ENCODE measurements at regions not wholly inside any gene's neighbourhood (a gene's known extent, or its start where the extent isn't known, plus 50 kb on each side); places are given as distances from the start of the nearest gene placed in this dataset.
"Not testable (repeated sequence)": the region's sequence is repeated elsewhere in the genome, so short reads cannot be mapped to it uniquely, and the experiment has no call there.

DNA sequence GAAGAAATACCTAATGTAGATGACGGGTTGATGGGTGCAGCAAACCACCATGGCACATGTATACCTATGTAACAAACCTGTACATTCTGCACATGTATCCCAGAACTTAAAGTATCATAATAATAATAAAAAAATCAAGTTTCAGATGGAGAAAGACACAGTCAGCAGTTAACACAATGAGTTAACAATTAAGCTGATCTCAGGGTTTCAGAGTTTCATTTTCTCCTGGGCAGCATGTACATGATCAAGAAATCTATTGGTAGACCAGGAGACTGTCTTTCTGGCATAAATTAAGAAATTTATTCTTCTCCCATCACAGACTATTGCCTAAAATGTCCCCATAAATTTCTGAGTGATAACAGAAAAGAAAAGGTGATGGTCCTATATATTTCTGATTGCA is 155.3 kb downstream of the RAD51AP2 start:
- no peak for DNase-seq
- Histone ChIP-seq H3K4me3 (no peak overlapping the region), H3K27me3 (no peaks in the 10 kb centered on the region), H3K9me3 (no peaks in the 10 kb centered on the region), H3K4me1 (no peaks in the 10 kb centered on the region), H3K36me3 (no peaks in the 10 kb centered on the region), H3K27ac (no peak overlapping the region)
- no peak for TF ChIP-seq POLR2A (IDR thresholded peaks at IDR 0.05)
- TF ChIP-seq, protein P1, sequence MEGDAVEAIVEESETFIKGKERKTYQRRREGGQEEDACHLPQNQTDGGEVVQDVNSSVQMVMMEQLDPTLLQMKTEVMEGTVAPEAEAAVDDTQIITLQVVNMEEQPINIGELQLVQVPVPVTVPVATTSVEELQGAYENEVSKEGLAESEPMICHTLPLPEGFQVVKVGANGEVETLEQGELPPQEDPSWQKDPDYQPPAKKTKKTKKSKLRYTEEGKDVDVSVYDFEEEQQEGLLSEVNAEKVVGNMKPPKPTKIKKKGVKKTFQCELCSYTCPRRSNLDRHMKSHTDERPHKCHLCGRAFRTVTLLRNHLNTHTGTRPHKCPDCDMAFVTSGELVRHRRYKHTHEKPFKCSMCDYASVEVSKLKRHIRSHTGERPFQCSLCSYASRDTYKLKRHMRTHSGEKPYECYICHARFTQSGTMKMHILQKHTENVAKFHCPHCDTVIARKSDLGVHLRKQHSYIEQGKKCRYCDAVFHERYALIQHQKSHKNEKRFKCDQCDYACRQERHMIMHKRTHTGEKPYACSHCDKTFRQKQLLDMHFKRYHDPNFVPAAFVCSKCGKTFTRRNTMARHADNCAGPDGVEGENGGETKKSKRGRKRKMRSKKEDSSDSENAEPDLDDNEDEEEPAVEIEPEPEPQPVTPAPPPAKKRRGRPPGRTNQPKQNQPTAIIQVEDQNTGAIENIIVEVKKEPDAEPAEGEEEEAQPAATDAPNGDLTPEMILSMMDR (IDR thresholded peaks at IDR 0.05), result no peak

DNA sequence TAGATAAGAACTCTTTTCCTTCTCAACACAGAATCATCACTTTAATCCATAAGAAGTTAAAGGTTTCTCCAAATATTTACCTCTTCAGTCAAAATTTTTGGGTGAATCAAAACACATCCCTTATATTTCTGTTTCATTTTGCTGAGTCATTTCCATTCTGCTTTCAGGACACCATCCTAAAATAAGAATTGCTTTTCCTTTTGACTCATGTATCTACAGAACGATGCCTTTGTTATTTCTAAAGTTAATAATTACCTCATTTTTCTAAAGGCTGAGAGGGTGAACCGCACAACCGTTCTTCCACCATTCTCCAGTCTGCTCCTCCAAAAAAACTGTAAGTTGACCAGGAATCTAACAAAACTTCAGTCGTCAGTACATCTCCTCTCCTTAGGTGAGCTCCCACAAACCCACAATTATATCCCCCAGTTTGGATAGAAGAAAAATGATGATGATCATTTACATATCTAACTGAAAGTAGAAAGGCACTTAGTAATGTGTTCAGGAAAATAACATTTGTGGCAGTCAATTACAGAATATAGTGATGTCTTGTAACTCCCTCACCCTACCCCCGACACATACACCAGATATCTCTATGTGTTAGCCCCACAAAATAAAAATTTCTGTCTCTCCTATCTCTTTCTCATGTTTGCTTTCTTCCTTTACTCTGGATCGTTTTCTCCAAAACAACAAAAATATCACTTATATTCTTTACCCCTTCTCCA is 162.5 kb downstream of the RAD51AP2 start:
- Histone ChIP-seq H3K4me1 (no peaks in the 10 kb centered on the region), H3K27ac (no peak overlapping the region), H3K4me3 (no peak overlapping the region), H3K27me3 (no peaks in the 10 kb centered on the region), H3K9me3 (no peaks in the 10 kb centered on the region), H3K36me3 (no peaks in the 10 kb centered on the region)
- DNase-seq, result no peak
- TF ChIP-seq, protein P1 (IDR thresholded peaks at IDR 0.05), result no peak
- no peak for TF ChIP-seq POLR2A (IDR thresholded peaks at IDR 0.05)

DNA sequence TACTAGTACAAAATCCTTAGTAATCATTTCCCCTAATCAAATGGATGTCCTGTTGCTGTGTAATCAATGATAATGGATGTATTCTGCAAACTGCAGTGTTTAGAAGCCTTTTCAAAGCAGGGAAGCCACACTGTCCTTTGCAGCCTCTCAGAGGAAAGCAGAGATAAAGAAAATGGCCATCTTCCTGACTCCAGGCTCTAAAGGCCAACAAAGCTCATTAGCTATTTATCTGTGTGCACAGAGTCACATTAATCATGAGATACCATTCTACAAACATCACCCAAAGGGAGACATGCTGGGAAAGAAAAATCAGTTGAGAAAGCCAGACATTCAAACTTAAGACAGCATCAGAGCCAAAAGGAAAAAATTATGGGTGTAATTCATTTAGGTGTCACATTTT is 165.0 kb downstream of the RAD51AP2 start:
- Histone ChIP-seq H3K4me3 (no peak overlapping the region), H3K9me3 (no peaks in the 10 kb centered on the region), H3K27ac (no peak overlapping the region), H3K27me3 (no peaks in the 10 kb centered on the region), H3K36me3 (no peaks in the 10 kb centered on the region), H3K4me1 (no peaks in the 10 kb centered on the region)
- TF ChIP-seq, protein P1 (IDR thresholded peaks at IDR 0.05), result no peak
- no peak for TF ChIP-seq POLR2A (IDR thresholded peaks at IDR 0.05)
- no peak for DNase-seq

DNA sequence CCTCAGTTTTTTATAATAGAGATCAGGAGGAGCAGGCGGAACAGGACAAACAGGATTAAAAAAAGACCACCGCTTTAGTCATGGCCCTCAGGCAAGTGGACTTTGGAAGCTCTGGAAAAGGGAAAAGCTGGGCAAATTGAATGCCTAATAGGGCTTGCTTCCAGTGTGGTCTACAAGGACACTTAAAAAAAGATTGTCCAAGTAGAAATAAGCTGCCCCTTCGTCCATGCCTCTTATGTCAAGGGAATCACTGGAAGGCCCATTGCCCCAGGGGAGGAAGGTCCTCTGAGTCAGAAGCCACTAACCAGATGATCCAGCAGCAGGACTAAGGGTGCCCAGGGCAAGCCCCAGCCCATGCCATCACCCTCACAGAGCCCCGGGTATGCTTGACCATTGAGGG is 175.5 kb downstream of the RAD51AP2 start:
- not testable (repeated sequence) for DNase-seq, H3K27ac ChIP-seq, H3K4me3 ChIP-seq, H3K9me3 ChIP-seq, H3K27me3 ChIP-seq, H3K4me1 ChIP-seq, H3K36me3 ChIP-seq

DNA sequence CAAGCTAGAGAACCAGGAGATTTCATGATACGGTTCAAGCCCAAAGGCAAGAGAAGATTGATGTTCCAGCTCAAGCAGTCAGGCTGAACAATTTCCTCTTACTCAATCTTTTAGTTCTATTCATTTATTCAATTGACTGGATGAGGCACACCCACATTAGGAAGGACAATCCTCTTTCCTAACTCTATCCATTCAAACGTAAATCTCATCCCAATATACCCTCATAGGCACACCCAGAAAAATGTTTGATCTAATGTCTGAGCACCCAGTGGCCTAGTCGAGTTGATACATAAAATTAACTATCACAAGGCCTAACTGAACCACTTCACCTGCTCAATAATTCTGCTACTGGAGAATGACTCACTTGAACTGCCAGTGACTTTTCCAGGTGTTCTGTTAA is 180.7 kb downstream of the RAD51AP2 start:
- H3K27me3 ChIP-seq, result no peaks in the 10 kb centered on the region
- no peak overlapping the region for H3K4me3 ChIP-seq
- TF ChIP-seq, protein P1 (IDR thresholded peaks at IDR 0.05), result no peak
- TF ChIP-seq POLR2A (IDR thresholded peaks at IDR 0.05), result no peak
- no peaks in the 10 kb centered on the region for H3K4me1 ChIP-seq
- H3K9me3 ChIP-seq, result no peaks in the 10 kb centered on the region
- no peak overlapping the region for H3K27ac ChIP-seq
- DNase-seq, result no peak
- no peaks in the 10 kb centered on the region for H3K36me3 ChIP-seq

DNA sequence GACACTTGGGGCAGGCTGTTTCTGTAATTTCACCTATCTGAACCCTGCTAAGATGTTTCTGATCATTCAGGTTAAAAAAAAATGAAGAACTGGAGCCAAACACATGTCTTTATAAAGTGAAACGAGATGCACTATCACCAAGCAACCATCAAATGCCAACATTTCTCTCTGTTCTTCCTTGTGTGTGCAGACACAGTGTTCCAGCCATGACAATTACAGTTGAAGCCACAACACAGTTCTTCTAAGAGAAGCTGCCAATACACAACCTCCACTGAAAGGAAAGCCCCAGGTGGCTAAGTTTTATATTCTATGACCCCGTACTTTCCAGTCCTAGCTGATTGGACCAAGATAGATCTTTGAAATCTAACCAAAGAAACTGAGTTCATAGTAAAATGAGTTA is 181.8 kb downstream of the RAD51AP2 start:
- H3K36me3 ChIP-seq, result no peaks in the 10 kb centered on the region
- H3K9me3 ChIP-seq, result no peaks in the 10 kb centered on the region
- H3K27me3 ChIP-seq, result no peaks in the 10 kb centered on the region
- H3K4me1 ChIP-seq, result no peaks in the 10 kb centered on the region
- no peak overlapping the region for H3K27ac ChIP-seq
- no peak for DNase-seq
- TF ChIP-seq, protein P1 (IDR thresholded peaks at IDR 0.05), result no peak
- TF ChIP-seq POLR2A (IDR thresholded peaks at IDR 0.05), result no peak
- H3K4me3 ChIP-seq, result no peak overlapping the region
